HEK293 (cell line): ENCODE measurements at regions not wholly inside any gene's neighbourhood (a gene's known extent, or its start where the extent isn't known, plus 50 kb on each side); places are given as distances from the start of the nearest gene placed in this dataset.
"Not testable (repeated sequence)": the region's sequence is repeated elsewhere in the genome, so short reads cannot be mapped to it uniquely, and the experiment has no call there.

Experiments used
- KLF9 ChIP-seq: fragments of 450-650 bp; formaldehyde crosslinking; IDR thresholded peaks from 2 replicates; pipeline ENCODE4 v1.5.1; 2016; ENCODE audit warnings: missing biosample characterization, missing genetic modification characterization, low read depth
- ZNF157 ChIP-seq: fragments of 450-650 bp; formaldehyde crosslinking; IDR thresholded peaks from 2 replicates; pipeline ENCODE4 v1.5.1; 2016; ENCODE audit warnings: missing biosample characterization, missing genetic modification characterization
- ZNF239 ChIP-seq: fragments of 450-650 bp; formaldehyde crosslinking; IDR thresholded peaks from 2 replicates; pipeline ENCODE4 v1.5.1; 2016; ENCODE audit warnings: missing biosample characterization, missing genetic modification characterization
- TF ChIP-seq, protein P1 (sequence below): fragments of 450-650 bp; formaldehyde crosslinking; IDR thresholded peaks from 2 replicates; pipeline ENCODE4 v1.5.1; 2016; ENCODE audit warnings: missing biosample characterization, missing genetic modification characterization

- TF ChIP-seq KLF9; ZNF157 (tag by site-specific recombination); ZNF239: not testable (repeated sequence)
- TF ChIP-seq, protein P1, sequence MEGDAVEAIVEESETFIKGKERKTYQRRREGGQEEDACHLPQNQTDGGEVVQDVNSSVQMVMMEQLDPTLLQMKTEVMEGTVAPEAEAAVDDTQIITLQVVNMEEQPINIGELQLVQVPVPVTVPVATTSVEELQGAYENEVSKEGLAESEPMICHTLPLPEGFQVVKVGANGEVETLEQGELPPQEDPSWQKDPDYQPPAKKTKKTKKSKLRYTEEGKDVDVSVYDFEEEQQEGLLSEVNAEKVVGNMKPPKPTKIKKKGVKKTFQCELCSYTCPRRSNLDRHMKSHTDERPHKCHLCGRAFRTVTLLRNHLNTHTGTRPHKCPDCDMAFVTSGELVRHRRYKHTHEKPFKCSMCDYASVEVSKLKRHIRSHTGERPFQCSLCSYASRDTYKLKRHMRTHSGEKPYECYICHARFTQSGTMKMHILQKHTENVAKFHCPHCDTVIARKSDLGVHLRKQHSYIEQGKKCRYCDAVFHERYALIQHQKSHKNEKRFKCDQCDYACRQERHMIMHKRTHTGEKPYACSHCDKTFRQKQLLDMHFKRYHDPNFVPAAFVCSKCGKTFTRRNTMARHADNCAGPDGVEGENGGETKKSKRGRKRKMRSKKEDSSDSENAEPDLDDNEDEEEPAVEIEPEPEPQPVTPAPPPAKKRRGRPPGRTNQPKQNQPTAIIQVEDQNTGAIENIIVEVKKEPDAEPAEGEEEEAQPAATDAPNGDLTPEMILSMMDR (tag by site-specific recombination), result not testable (repeated sequence)
Measured at GRCh38 chr3:178363048-178363447, 173.2 kb upstream of the KCNMB2 start.
